Adrenal gland (tissue), 9 donors: ENCODE measurements at regions not wholly inside any gene's neighbourhood (a gene's known extent, or its start where the extent isn't known, plus 50 kb on each side); places are given as distances from the start of the nearest gene placed in this dataset.

Experiments used
- DNase-seq, 7 donors: peaks; one replicate each; pipeline ENCODE4 v3.0.0-alpha.2; 2019 to 2020
- H3K27ac ChIP-seq, 5 donors: fragments of 200-600 bp; sonication (generic) in 4 of 5; 1 replicate in 3 of 5; 2 replicates in 2 of 5; pipeline versions ENCODE4 v1.5.1 to v1.8.0; 2016 to 2020; ENCODE audit warnings: mild to moderate bottlenecking in 1 of 5
- H3K27me3 ChIP-seq: fragments of 200-600 bp; 2 replicates; pipeline ENCODE4 v1.8.0; 2021
- H3K36me3 ChIP-seq, 2 donors: fragments of 200-600 bp; replicated peaks in 1 of 2; 1 replicate in 1 of 2; 2 replicates in 1 of 2; pipeline versions ENCODE4 v1.5.1 to v1.8.0; 2018 to 2022
- H3K4me1 ChIP-seq, 2 donors: fragments of 200-600 bp; replicated peaks in 1 of 2; 1 replicate in 1 of 2; 2 replicates in 1 of 2; pipeline versions ENCODE4 v1.5.1 to v1.8.0; 2018 to 2021
- H3K4me3 ChIP-seq, 4 donors: fragments of 200-600 bp; sonication (generic) in 3 of 4; one replicate each; pipeline ENCODE4 v1.5.1; 2016 to 2018
- H3K9me3 ChIP-seq, 3 donors: fragments of 200-600 bp; sonication (generic) in 1 of 3; replicated peaks in 1 of 3; 1 replicate in 2 of 3; 2 replicates in 1 of 3; pipeline versions ENCODE4 v1.5.1 to v1.8.0; 2016 to 2021
- POLR2A ChIP-seq, 2 donors: fragments of 450-650 bp; IDR thresholded peaks; one replicate each; pipeline ENCODE4 v1.6.1; 2017; ENCODE audit warnings: antibody characterized with exemption in 2 of 2, mild to moderate bottlenecking in 2 of 2, moderate library complexity in 1 of 2
- WGBS, 4 donors: extraction: QIAGEN DNeasy Blood & Tissue Kit in 2 of 4; methylation state at CpG; one replicate each; pipeline versions ENCODE4 v1.1.5 to v1.1.7; 2013 to 2017; 5-methylcytosine and 5-hydroxymethylcytosine counted together
- intact Hi-C, 2 donors: fragments of 100-400 bp; cut with DNase I; formaldehyde crosslinking; loops; one replicate each; pipeline versions ENCODE4 v1.14.1 to v1.15.0; 2022 to 2023
- TF ChIP-seq, protein P1 (sequence below), 6 experiments: fragments of 450-650 bp in 4 of 6; fragments of 200-600 bp in 2 of 6; sonication (generic) in 1 of 6; IDR thresholded peaks; 1 replicate in 5 of 6; 2 replicates in 1 of 6; pipeline versions ENCODE4 v1.5.1 to v1.8.0; 2016 to 2021; ENCODE audit warnings: antibody characterized with exemption in 6 of 6, mild to moderate bottlenecking in 2 of 6, moderate library complexity in 1 of 6
- donor health status: healthy with polysubstance abuse.
- donor health status: Bipolar disorder and iron deficiency.
- donor health status: DM: yes; HTN: yes; CAD: no.
- donor health status: DM: no; HTN: no; CAD: no.
- donor health status: DM: no; HTN: no; CAD: no.

DNA sequence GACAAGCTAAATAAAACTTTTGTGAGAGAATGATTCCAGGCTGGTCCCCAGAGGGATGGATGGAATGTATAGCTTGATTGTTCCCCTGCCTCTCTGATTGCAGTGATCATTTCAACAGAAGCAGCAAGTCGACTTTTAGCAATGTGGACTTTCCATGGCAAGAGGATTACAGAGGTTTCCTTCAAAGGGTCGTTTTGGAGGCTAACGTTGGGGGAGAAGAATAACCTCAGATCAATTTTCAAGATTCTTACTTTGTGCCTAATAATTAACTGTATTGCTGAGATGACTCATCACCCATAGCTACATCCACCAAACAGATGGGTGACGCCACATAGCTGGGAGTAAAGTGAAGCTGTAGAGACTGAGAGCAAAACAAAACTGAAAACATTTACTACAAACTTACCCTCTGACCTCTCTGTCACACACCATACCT lies 79.9 kb downstream of the GTPBP8 start:
- intact Hi-C loops, result no loop called here
- WGBS, 4 donors, result 51 to 79% (median 66%) methylated on average over 4 of the region's 4 CpGs
- Histone ChIP-seq H3K36me3 (no peaks in the 10 kb centered on the region), H3K4me3 (no peak overlapping the region), H3K4me1 (no peaks in the 10 kb centered on the region), H3K27me3 (no peaks in the 10 kb centered on the region), H3K27ac (no peak overlapping the region), H3K9me3 (no peaks in the 10 kb centered on the region)
- TF ChIP-seq, protein P1, sequence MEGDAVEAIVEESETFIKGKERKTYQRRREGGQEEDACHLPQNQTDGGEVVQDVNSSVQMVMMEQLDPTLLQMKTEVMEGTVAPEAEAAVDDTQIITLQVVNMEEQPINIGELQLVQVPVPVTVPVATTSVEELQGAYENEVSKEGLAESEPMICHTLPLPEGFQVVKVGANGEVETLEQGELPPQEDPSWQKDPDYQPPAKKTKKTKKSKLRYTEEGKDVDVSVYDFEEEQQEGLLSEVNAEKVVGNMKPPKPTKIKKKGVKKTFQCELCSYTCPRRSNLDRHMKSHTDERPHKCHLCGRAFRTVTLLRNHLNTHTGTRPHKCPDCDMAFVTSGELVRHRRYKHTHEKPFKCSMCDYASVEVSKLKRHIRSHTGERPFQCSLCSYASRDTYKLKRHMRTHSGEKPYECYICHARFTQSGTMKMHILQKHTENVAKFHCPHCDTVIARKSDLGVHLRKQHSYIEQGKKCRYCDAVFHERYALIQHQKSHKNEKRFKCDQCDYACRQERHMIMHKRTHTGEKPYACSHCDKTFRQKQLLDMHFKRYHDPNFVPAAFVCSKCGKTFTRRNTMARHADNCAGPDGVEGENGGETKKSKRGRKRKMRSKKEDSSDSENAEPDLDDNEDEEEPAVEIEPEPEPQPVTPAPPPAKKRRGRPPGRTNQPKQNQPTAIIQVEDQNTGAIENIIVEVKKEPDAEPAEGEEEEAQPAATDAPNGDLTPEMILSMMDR (IDR thresholded peaks at IDR 0.05), result no peak
- no peak for TF ChIP-seq POLR2A (IDR thresholded peaks at IDR 0.05)
- no peak for DNase-seq

DNA sequence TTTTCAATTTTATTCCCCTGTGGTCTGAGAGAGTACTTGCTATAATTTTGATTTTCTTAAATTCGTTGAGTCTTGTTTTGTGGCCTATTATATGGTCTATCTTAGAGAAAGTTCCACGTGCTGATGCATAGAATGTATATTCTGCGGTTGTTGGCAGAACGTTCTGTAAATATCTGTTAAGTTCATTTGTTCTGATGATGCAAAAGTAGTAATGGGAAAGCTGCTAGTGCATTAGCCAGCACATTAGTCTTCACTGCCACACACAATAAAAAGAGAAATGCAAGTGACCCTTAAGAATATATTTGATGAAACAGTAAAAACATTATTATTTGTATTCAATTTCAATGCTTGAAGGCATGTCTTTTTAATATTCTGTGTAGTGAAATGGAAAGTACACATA lies 84.8 kb downstream of the GTPBP8 start:
- no peak for TF ChIP-seq POLR2A (IDR thresholded peaks at IDR 0.05)
- TF ChIP-seq, protein P1 (IDR thresholded peaks at IDR 0.05), result no peak
- Histone ChIP-seq H3K4me1 (no peaks in the 10 kb centered on the region), H3K27ac (no peak overlapping the region), H3K36me3 (no peaks in the 10 kb centered on the region), H3K9me3 (no peaks in the 10 kb centered on the region), H3K4me3 (no peak overlapping the region), H3K27me3 (no peaks in the 10 kb centered on the region)
- intact Hi-C loops, result no loop called here
- DNase-seq, result no peak
- WGBS, 4 donors, result 55 to 66% (median 65%) methylated on average over 4 of the region's 4 CpGs

DNA sequence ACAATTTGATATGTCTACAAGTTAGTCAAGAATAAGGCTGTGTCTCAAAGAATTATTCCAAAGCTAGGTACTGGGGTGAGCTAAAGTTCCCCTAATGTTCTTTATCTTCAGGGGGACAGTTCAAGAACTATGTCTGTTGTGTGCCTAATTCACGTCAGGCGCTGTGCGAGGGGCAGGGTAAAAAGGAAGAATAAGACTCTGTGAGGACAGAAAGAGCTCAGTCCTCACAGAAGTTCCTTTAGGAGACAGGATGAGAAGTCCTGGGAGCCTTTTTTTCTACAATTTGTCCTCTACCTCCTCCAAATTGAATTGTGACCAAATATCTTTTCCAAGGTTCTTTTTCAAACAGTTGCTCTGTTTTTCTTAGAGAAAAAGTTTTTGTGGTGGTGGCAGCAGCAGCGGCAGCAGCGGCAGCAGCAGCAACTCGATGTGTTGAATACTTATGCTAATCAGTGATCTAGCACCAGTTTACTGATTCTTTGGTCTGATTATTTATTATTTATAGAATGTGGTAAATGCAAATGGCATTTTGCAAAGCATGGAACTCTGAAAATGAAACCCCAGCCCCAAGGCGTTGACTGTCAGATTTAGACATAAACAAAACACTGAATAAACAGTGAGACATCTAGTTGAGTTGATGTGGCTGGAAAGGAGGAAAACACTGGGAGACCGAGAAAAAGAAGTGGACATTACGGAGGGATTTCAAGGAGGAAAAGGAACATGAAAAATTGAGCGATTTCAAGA lies 88.6 kb downstream of the GTPBP8 start:
- no peak for DNase-seq
- H3K36me3 ChIP-seq, result no peaks in the 10 kb centered on the region
- H3K27ac ChIP-seq, result no peak overlapping the region
- H3K9me3 ChIP-seq, result no peaks in the 10 kb centered on the region
- H3K4me1 ChIP-seq, result peaks cover 0 to 2% of the 10 kb centered on the region in 2 donors
- no peak for TF ChIP-seq POLR2A (IDR thresholded peaks at IDR 0.05)
- TF ChIP-seq, protein P1 (IDR thresholded peaks at IDR 0.05), result no peak
- no peak overlapping the region for H3K4me3 ChIP-seq
- WGBS, 4 donors, result 59 to 62% (median 61%) methylated on average over 10 of the region's 10 CpGs
- intact Hi-C loops, result no loop called here
- H3K27me3 ChIP-seq, result no peaks in the 10 kb centered on the region

- Histone ChIP-seq H3K36me3 (no peaks in the 10 kb centered on the region), H3K27ac (no peak overlapping the region), H3K4me1 (peaks cover 0 to 5% of the 10 kb centered on the region in 2 donors), H3K27me3 (no peaks in the 10 kb centered on the region), H3K9me3 (no peaks in the 10 kb centered on the region), H3K4me3 (no peak overlapping the region)
- intact Hi-C loops, result no loop called here
- no peak for TF ChIP-seq POLR2A (IDR thresholded peaks at IDR 0.05)
- TF ChIP-seq, protein P1 (IDR thresholded peaks at IDR 0.05), result no peak
- 38 to 49% (median 43%) methylated on average over 2 of the region's 2 CpGs for WGBS, 4 donors
- DNase-seq, result peak in 5 of 7 donors; percentile 11 to 60 (median 29)
Measured at GRCh38 chr3:113084777-113085176, 94.0 kb downstream of the GTPBP8 start.
